GOT3 (cell line): ENCODE measurements at regions not wholly inside any gene's neighbourhood (a gene's known extent, or its start where the extent isn't known, plus 50 kb on each side); places are given as distances from the start of the nearest gene placed in this dataset.
A peak's percentile ranks its signal among the peaks of the same experiment; 100 is the strongest.
"Not testable (repeated sequence)": the region's sequence is repeated elsewhere in the genome, so short reads cannot be mapped to it uniquely, and the experiment has no call there.

Experiments
- DNase-seq: peaks from one replicate; lab custom pipeline; 2025; ENCODE audit warnings: mixed read lengths; lab: John Stamatoyannopoulos, UW

GRCh38 chr12:74264692-74265091 lies 272.9 kb upstream of the ATXN7L3B start:
- DNase-seq: no peak

- not testable (repeated sequence) for DNase-seq
Measured at GRCh38 chr12:74269355-74269754, 268.3 kb upstream of the ATXN7L3B start.

GRCh38 chr12:74280156-74280655 lies 257.4 kb upstream of the ATXN7L3B start:
- DNase-seq: no peak

- DNase-seq: not testable (repeated sequence)
Measured at GRCh38 chr12:74281401-74282180, 256.0 kb upstream of the ATXN7L3B start.

- no peak for DNase-seq
Measured at GRCh38 chr12:74283646-74284045, 254.0 kb upstream of the ATXN7L3B start.

- DNase-seq: no peak
Measured at GRCh38 chr12:74285773-74286172, 251.9 kb upstream of the ATXN7L3B start.

- DNase-seq: no peak
Measured at GRCh38 chr12:74286254-74286653, 251.4 kb upstream of the ATXN7L3B start.

GRCh38 chr12:74292351-74293194 lies 245.1 kb upstream of the ATXN7L3B start:
- DNase-seq: no peak

- DNase-seq: no peak
Measured at GRCh38 chr12:74293689-74294131, 243.9 kb upstream of the ATXN7L3B start.

- DNase-seq: no peak
Measured at GRCh38 chr12:74317078-74317601, 220.5 kb upstream of the ATXN7L3B start.

GRCh38 chr12:74317741-74318140 lies 219.9 kb upstream of the ATXN7L3B start:
- DNase-seq: no peak

- no peak for DNase-seq
Measured at GRCh38 chr12:74319886-74320285, 217.7 kb upstream of the ATXN7L3B start.

GRCh38 chr12:74321381-74321780 lies 216.3 kb upstream of the ATXN7L3B start:
- DNase-seq: no peak

- no peak for DNase-seq
Measured at GRCh38 chr12:74322792-74323191, 214.8 kb upstream of the ATXN7L3B start.

- DNase-seq: no peak
Measured at GRCh38 chr12:74328623-74329022, 209.0 kb upstream of the ATXN7L3B start.

GRCh38 chr12:74334780-74335179 lies 202.9 kb upstream of the ATXN7L3B start:
- DNase-seq: no peak

- no peak for DNase-seq
Measured at GRCh38 chr12:74337951-74338350, 199.7 kb upstream of the ATXN7L3B start.

- no peak for DNase-seq
Measured at GRCh38 chr12:74339211-74339610, 198.4 kb upstream of the ATXN7L3B start.

- no peak for DNase-seq
Measured at GRCh38 chr12:74349925-74350324, 187.7 kb upstream of the ATXN7L3B start.

- peak; percentile 97 for DNase-seq
Measured at GRCh38 chr12:74365178-74365964, 172.3 kb upstream of the ATXN7L3B start.

- no peak for DNase-seq
Measured at GRCh38 chr12:74370608-74371216, 166.9 kb upstream of the ATXN7L3B start.
